NCI-H2227 (cell line): ENCODE measurements at regions not wholly inside any gene's neighbourhood (a gene's known extent, or its start where the extent isn't known, plus 50 kb on each side); places are given as distances from the start of the nearest gene placed in this dataset.

ENCODE experiments used
- DNase-seq: peaks from one replicate; lab custom pipeline; 2025; ENCODE audit not compliant: unreplicated experiment; lab: John Stamatoyannopoulos, UW

- DNase-seq = no peak
Observed at GRCh38 chr2:133717497-133717896, 149.2 kb upstream of the NCKAP5 start.

- DNase-seq = no peak
Observed at GRCh38 chr2:133718688-133719201, 150.5 kb upstream of the NCKAP5 start.

GRCh38 chr2:133720429-133720828 lies 152.2 kb upstream of the NCKAP5 start:
- DNase-seq = no peak

GRCh38 chr2:133721118-133721517 lies 152.9 kb upstream of the NCKAP5 start:
- no peak for DNase-seq

- DNase-seq = no peak
Observed at GRCh38 chr2:133723133-133723532, 154.9 kb upstream of the NCKAP5 start.

GRCh38 chr2:133726973-133727372 lies 158.7 kb upstream of the NCKAP5 start:
- DNase-seq = no peak

GRCh38 chr2:133732059-133732458 lies 163.8 kb upstream of the NCKAP5 start:
- DNase-seq = no peak

GRCh38 chr2:133732982-133733900 lies 165.0 kb upstream of the NCKAP5 start:
- no peak for DNase-seq

- no peak for DNase-seq
Observed at GRCh38 chr2:133733901-133734255, 165.6 kb upstream of the NCKAP5 start.

- no peak for DNase-seq
Observed at GRCh38 chr2:133734716-133735495, 166.6 kb upstream of the NCKAP5 start.

- DNase-seq = no peak
Observed at GRCh38 chr2:133736674-133737073, 168.4 kb upstream of the NCKAP5 start.

- no peak for DNase-seq
Observed at GRCh38 chr2:133737242-133737993, 169.2 kb upstream of the NCKAP5 start.

GRCh38 chr2:133739039-133739438 lies 170.8 kb upstream of the NCKAP5 start:
- no peak for DNase-seq

- no peak for DNase-seq
Observed at GRCh38 chr2:133740500-133740899, 172.2 kb upstream of the NCKAP5 start.

- no peak for DNase-seq
Observed at GRCh38 chr2:133748007-133748700, 179.9 kb upstream of the NCKAP5 start.

GRCh38 chr2:133753665-133754064 lies 185.4 kb upstream of the NCKAP5 start:
- DNase-seq = no peak

- no peak for DNase-seq
Observed at GRCh38 chr2:133755480-133756300, 187.4 kb upstream of the NCKAP5 start.

GRCh38 chr2:133756833-133757232 lies 188.6 kb upstream of the NCKAP5 start:
- no peak for DNase-seq

GRCh38 chr2:133760376-133760775 lies 192.1 kb upstream of the NCKAP5 start:
- DNase-seq = no peak

GRCh38 chr2:133765658-133766057 lies 197.4 kb upstream of the NCKAP5 start:
- DNase-seq = no peak
